ENCODE measurements at regions not wholly inside any gene's neighbourhood (a gene's known extent, or its start where the extent isn't known, plus 50 kb on each side); places are given as distances from the start of the nearest gene placed in this dataset.
"Not testable (repeated sequence)": the region's sequence is repeated elsewhere in the genome, so short reads cannot be mapped to it uniquely, and the experiment has no call there.

DNA sequence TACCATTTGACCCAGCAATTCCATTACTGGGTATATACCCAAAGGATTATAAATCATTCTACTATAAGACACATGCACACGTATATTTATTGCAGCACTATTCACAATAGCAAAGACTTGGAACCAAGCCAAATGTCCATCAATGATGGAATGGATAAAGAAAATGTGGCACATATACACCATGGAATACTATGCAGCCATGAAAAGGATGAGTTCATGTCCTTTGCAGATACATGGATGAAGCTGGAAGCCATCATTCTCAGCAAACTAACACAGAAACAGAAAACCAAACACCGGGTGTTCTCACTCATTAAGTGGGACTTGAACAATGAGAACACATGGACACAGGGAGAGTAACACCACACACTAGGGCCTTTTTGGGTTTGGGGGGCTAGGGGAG is 787.6 kb upstream of the EYS start:
- H4K8ac ChIP-seq (ENCODE audit: extremely low read depth, insufficient read depth, low read length); H2AFZ ChIP-seq (ENCODE audit: low read length); H3K18ac ChIP-seq (ENCODE audit: extremely low read depth, low read length); H3K36me3 ChIP-seq (ENCODE audit: control insufficient read depth in 2 of 4, insufficient read depth in 4 of 4, low read length in 3 of 4); H2BK5ac ChIP-seq (ENCODE audit: low read depth, low read length); H3K9ac ChIP-seq (replicated peaks in 1 of 4; ENCODE audit: extremely low read depth in 1 of 4, low read depth in 3 of 4, low read length in 3 of 4); H3K23ac ChIP-seq (ENCODE audit: insufficient read length); CTCF ChIA-PET (ENCODE audit: partially characterized antibody); DNase-seq (ENCODE audit: low read depth in 1 of 2, low spot score in 2 of 2); H4K91ac ChIP-seq (replicated peaks; ENCODE audit: insufficient read length, low read length); H3K27ac ChIP-seq (ENCODE audit: low read depth, low read length); H3K9me3 ChIP-seq (ENCODE audit: insufficient read depth in 2 of 2, low read depth in 1 of 2, low read length in 1 of 2); H3K4me2 ChIP-seq (ENCODE audit: insufficient read depth in 1 of 2, low read depth in 2 of 2, low read length in 2 of 2); H2AK5ac ChIP-seq (ENCODE audit: low read depth, low read length); H3K14ac ChIP-seq (ENCODE audit: insufficient read length); H3K56ac ChIP-seq (replicated peaks; ENCODE audit: insufficient read length, low read depth, low read length); H3K27me3 ChIP-seq (replicated peaks in 1 of 4; ENCODE audit: control insufficient read depth in 3 of 4, extremely low read depth in 1 of 4, insufficient read depth in 3 of 4, low read length in 3 of 4); H3K4ac ChIP-seq (replicated peaks; ENCODE audit: insufficient read length, low read depth, low read length); H3K4me1 ChIP-seq (replicated peaks in 1 of 4; ENCODE audit: control insufficient read depth in 3 of 4, insufficient read depth in 4 of 4, low read length in 3 of 4); H3K79me2 ChIP-seq (ENCODE audit: control insufficient read depth in 1 of 2, insufficient read depth in 2 of 2, low read length in 2 of 2); H3K4me3 ChIP-seq (ENCODE audit: extremely low read depth in 1 of 4, insufficient read depth in 2 of 4, low read depth in 3 of 4, low read length in 4 of 4); H4K20me1 ChIP-seq (replicated peaks in 1 of 2; ENCODE audit: control insufficient read depth in 1 of 2, insufficient read depth in 2 of 2, low read length in 2 of 2); H2BK15ac ChIP-seq (ENCODE audit: low read length); H2BK12ac ChIP-seq (ENCODE audit: low read depth, low read length); H3K79me1 ChIP-seq (ENCODE audit: low read depth, low read length); FAIRE-seq; POLR2A ChIA-PET (ENCODE audit: partially characterized antibody); H4K5ac ChIP-seq (ENCODE audit: insufficient read length, low read depth, low read length); H2BK20ac ChIP-seq (ENCODE audit: low read length); H2BK120ac ChIP-seq (replicated peaks; ENCODE audit: low read depth, low read length); H3K23me2 ChIP-seq (ENCODE audit: low read depth, low read length): not testable (repeated sequence)
- WGBS, 2 experiments (ENCODE audit: extremely low coverage in 1 of 2, insufficient coverage in 1 of 2, insufficient read length in 1 of 2, insufficient replicate concordance in 2 of 2, low coverage in 1 of 2, low lambda C conversion rate in 2 of 2, missing lambda C conversion rate in 1 of 2): 89% methylated on average over 2 of the region's 2 CpGs; no CpG with 5 or more reads in 1 of the 2 experiments

Measured in H1 (cell line).